ENCODE measurements at regions not wholly inside any gene's neighbourhood (a gene's known extent, or its start where the extent isn't known, plus 50 kb on each side); places are given as distances from the start of the nearest gene placed in this dataset.

GRCh38 chr10:62626817-62627216, 177.7 kb upstream of the ADO start:
- TF ChIP-seq, protein P1, sequence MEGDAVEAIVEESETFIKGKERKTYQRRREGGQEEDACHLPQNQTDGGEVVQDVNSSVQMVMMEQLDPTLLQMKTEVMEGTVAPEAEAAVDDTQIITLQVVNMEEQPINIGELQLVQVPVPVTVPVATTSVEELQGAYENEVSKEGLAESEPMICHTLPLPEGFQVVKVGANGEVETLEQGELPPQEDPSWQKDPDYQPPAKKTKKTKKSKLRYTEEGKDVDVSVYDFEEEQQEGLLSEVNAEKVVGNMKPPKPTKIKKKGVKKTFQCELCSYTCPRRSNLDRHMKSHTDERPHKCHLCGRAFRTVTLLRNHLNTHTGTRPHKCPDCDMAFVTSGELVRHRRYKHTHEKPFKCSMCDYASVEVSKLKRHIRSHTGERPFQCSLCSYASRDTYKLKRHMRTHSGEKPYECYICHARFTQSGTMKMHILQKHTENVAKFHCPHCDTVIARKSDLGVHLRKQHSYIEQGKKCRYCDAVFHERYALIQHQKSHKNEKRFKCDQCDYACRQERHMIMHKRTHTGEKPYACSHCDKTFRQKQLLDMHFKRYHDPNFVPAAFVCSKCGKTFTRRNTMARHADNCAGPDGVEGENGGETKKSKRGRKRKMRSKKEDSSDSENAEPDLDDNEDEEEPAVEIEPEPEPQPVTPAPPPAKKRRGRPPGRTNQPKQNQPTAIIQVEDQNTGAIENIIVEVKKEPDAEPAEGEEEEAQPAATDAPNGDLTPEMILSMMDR (IDR thresholded peaks at IDR 0.05 in 4 of 5, conservative IDR thresholded peaks at IDR 0.05 in 1 of 5): no peak
- no peak for TF ChIP-seq POLR2A (IDR thresholded peaks at IDR 0.05)

All from gastrocnemius medialis (tissue), 4 donors.